Stimulated activated CD4-positive, alpha-beta T cell treated with anti-CD3 and anti-CD28 coated beads, Interleukin-15, amount 100 ng/mL, for 24 hours (primary cell): ENCODE measurements at regions not wholly inside any gene's neighbourhood (a gene's known extent, or its start where the extent isn't known, plus 50 kb on each side); places are given as distances from the start of the nearest gene placed in this dataset.
"Not testable (repeated sequence)": the region's sequence is repeated elsewhere in the genome, so short reads cannot be mapped to it uniquely, and the experiment has no call there.

Experiments used
- DNase-seq: peaks from one replicate; pipeline ENCODE4 v3.0.0-alpha.2; 2020

- no peak for DNase-seq
Observed at GRCh38 chr9:109986521-109986991, 206.6 kb downstream of the PALM2AKAP2 start.

GRCh38 chr9:109989296-109989695 lies 209.3 kb downstream of the PALM2AKAP2 start:
- no peak for DNase-seq

- no peak for DNase-seq
Observed at GRCh38 chr9:109990541-109990940, 210.5 kb downstream of the PALM2AKAP2 start.

GRCh38 chr9:109992293-109992692 lies 212.3 kb downstream of the PALM2AKAP2 start:
- DNase-seq, result no peak

GRCh38 chr9:109993250-109993978 lies 213.4 kb downstream of the PALM2AKAP2 start:
- DNase-seq, result no peak

GRCh38 chr9:109994141-109994540 lies 213.8 kb downstream of the C9orf152 start:
- no peak for DNase-seq

- DNase-seq, result no peak
Observed at GRCh38 chr9:109996936-109997580, 210.9 kb downstream of the C9orf152 start.

- DNase-seq, result no peak
Observed at GRCh38 chr9:109997682-109998081, 210.3 kb downstream of the C9orf152 start.

- peak; percentile 14 for DNase-seq
Observed at GRCh38 chr9:110005521-110005920, 202.4 kb downstream of the C9orf152 start.

- no peak for DNase-seq
Observed at GRCh38 chr9:110006657-110007056, 201.3 kb downstream of the C9orf152 start.

GRCh38 chr9:110007477-110008270 lies 200.3 kb downstream of the C9orf152 start:
- no peak for DNase-seq

GRCh38 chr9:110008663-110009062 lies 199.3 kb downstream of the C9orf152 start:
- DNase-seq, result no peak

- no peak for DNase-seq
Observed at GRCh38 chr9:110011628-110012320, 196.2 kb downstream of the C9orf152 start.

- DNase-seq, result no peak
Observed at GRCh38 chr9:110013064-110013463, 194.9 kb downstream of the C9orf152 start.

- DNase-seq, result peak; percentile 24
Observed at GRCh38 chr9:110015759-110016158, 192.2 kb downstream of the C9orf152 start.

GRCh38 chr9:110016340-110016739 lies 191.6 kb downstream of the C9orf152 start:
- no peak for DNase-seq

- DNase-seq, result not testable (repeated sequence)
Observed at GRCh38 chr9:110020216-110020615, 187.7 kb downstream of the C9orf152 start.

GRCh38 chr9:110021891-110022290 lies 186.1 kb downstream of the C9orf152 start:
- DNase-seq, result no peak

GRCh38 chr9:110023221-110023620 lies 184.7 kb downstream of the C9orf152 start:
- not testable (repeated sequence) for DNase-seq

GRCh38 chr9:110025551-110026170 lies 182.3 kb downstream of the C9orf152 start:
- DNase-seq, result no peak

- DNase-seq, result no peak
Observed at GRCh38 chr9:110027671-110028081, 180.3 kb downstream of the C9orf152 start.

- no peak for DNase-seq
Observed at GRCh38 chr9:110028271-110028670, 179.7 kb downstream of the C9orf152 start.
